Thyroid gland (tissue), 4 donors: ENCODE measurements at regions not wholly inside any gene's neighbourhood (a gene's known extent, or its start where the extent isn't known, plus 50 kb on each side); places are given as distances from the start of the nearest gene placed in this dataset.

Experiments
- POLR2A ChIP-seq, 2 donors: fragments of 450-650 bp; IDR thresholded peaks; one replicate each; pipeline ENCODE4 v1.6.1; 2017; ENCODE audit warnings: antibody characterized with exemption in 2 of 2, mild to moderate bottlenecking in 2 of 2, moderate library complexity in 1 of 2
- TF ChIP-seq, protein P1 (sequence below), 6 experiments: fragments of 200-600 bp in 3 of 6; fragments of 450-650 bp in 3 of 6; sonication (generic) in 3 of 6; IDR thresholded peaks; one replicate each; pipeline ENCODE4 v1.5.1; 2016 to 2019; ENCODE audit warnings: antibody characterized with exemption in 6 of 6, mild to moderate bottlenecking in 2 of 6, inconsistent platforms in 1 of 6, moderate library complexity in 1 of 6

DNA sequence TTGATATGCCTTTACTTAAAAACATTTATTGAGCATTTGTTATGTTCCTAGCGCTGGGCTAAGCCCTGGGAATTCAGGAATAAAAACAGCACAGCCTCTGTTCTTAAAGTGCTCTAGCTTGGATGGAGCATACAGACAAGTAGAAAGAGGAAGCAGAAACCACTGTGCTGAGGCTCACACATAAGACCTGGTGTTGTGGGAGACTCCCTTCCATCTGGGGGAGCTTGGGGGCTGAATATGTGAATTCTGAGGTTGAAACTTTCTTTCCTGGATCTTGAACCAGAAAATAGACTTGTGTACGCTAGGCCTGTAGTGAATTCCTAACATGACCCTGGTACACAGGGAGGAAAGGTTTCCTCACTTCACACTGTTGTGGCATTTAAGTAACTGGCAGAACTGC is 209.9 kb downstream of the ZNF326 start:
- TF ChIP-seq POLR2A (IDR thresholded peaks at IDR 0.05) = no peak
- TF ChIP-seq, protein P1, sequence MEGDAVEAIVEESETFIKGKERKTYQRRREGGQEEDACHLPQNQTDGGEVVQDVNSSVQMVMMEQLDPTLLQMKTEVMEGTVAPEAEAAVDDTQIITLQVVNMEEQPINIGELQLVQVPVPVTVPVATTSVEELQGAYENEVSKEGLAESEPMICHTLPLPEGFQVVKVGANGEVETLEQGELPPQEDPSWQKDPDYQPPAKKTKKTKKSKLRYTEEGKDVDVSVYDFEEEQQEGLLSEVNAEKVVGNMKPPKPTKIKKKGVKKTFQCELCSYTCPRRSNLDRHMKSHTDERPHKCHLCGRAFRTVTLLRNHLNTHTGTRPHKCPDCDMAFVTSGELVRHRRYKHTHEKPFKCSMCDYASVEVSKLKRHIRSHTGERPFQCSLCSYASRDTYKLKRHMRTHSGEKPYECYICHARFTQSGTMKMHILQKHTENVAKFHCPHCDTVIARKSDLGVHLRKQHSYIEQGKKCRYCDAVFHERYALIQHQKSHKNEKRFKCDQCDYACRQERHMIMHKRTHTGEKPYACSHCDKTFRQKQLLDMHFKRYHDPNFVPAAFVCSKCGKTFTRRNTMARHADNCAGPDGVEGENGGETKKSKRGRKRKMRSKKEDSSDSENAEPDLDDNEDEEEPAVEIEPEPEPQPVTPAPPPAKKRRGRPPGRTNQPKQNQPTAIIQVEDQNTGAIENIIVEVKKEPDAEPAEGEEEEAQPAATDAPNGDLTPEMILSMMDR (IDR thresholded peaks at IDR 0.05) = no peak
